ENCODE measurements at regions not wholly inside any gene's neighbourhood (a gene's known extent, or its start where the extent isn't known, plus 50 kb on each side); places are given as distances from the start of the nearest gene placed in this dataset.

DNA sequence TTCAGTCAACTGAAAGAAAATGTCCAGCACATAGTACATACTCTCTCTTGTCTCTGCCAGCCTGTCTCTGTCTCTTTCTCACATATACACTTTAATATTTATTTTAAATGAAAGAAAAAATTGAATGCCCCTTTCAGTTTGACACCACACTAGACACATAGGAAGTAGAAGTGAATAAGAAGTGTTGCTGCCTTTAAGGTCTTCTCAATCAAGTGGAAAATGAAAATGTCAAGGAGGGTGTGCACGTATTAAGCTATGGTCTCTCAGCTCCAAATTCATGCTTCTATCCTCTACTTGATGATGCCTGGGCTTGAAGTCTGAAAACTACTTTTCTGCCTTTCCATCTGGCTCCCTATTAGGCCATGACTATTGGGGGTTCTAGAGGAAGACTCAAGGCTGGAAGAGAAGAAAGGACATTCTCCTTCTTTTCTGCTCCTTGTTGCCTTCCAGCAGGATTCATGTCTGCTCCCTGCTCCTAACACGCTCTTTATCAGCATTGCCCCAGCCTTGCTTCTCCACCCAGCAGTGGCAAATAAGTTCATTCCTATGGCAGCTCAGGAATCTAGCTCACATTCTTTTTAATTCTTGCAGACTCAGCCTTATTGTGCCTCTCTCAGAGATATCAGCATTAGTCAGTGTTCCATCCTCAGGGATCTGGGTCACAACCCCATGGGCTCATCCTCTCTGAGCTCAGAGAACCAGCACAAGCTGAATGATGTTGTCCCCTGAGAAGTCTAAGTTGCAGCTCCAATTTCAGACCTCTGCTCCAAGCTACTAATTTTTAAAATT is 609.1 kb upstream of the GRM7 start:
- TF ChIP-seq POLR2A (IDR thresholded peaks at IDR 0.05) (no peak), POLR2AphosphoS5 (IDR thresholded peaks at IDR 0.05) (no peak)
- TF ChIP-seq, protein P1, sequence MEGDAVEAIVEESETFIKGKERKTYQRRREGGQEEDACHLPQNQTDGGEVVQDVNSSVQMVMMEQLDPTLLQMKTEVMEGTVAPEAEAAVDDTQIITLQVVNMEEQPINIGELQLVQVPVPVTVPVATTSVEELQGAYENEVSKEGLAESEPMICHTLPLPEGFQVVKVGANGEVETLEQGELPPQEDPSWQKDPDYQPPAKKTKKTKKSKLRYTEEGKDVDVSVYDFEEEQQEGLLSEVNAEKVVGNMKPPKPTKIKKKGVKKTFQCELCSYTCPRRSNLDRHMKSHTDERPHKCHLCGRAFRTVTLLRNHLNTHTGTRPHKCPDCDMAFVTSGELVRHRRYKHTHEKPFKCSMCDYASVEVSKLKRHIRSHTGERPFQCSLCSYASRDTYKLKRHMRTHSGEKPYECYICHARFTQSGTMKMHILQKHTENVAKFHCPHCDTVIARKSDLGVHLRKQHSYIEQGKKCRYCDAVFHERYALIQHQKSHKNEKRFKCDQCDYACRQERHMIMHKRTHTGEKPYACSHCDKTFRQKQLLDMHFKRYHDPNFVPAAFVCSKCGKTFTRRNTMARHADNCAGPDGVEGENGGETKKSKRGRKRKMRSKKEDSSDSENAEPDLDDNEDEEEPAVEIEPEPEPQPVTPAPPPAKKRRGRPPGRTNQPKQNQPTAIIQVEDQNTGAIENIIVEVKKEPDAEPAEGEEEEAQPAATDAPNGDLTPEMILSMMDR (IDR thresholded peaks at IDR 0.05), result no peak
